Retinal pigment epithelial cell (primary cell): ENCODE measurements at regions not wholly inside any gene's neighbourhood (a gene's known extent, or its start where the extent isn't known, plus 50 kb on each side); places are given as distances from the start of the nearest gene placed in this dataset.

Source experiments
- DNase-seq: peaks from one replicate; pipeline ENCODE4 v3.0.0-alpha.2; 2010; ENCODE audit warnings: low read depth
- H3K4me3 ChIP-seq: 2 replicates; pipeline ENCODE4 v1.5.1; 2011; ENCODE audit warnings: mild to moderate bottlenecking, low read length, control low read depth, moderate library complexity
- TF ChIP-seq, protein P1 (sequence below): conservative IDR thresholded peaks from 2 replicates; pipeline ENCODE4 v1.5.1; 2011; ENCODE audit warnings: low read depth, low read length, control low read depth, inconsistent platforms

DNA sequence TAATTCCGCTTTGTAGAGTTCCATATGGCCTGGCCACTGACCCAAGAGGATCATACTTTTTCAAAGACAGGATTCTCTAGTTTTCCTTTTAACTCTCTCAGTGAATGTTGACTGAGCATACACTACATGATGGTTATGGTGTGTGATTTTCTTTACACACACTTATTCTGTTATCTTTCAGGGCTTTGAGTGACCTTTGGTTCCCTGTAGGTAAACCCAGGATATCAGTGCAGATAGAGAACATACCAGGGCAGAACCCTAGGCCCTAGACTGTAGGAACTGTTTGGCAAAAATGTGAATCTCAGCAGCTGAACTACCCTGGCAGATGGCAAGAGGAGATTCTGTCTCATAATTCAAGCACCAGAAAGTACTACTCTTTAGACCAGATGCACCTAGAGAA, 159.6 kb downstream of the KCNA5 start:
- no peak for DNase-seq
- TF ChIP-seq, protein P1, sequence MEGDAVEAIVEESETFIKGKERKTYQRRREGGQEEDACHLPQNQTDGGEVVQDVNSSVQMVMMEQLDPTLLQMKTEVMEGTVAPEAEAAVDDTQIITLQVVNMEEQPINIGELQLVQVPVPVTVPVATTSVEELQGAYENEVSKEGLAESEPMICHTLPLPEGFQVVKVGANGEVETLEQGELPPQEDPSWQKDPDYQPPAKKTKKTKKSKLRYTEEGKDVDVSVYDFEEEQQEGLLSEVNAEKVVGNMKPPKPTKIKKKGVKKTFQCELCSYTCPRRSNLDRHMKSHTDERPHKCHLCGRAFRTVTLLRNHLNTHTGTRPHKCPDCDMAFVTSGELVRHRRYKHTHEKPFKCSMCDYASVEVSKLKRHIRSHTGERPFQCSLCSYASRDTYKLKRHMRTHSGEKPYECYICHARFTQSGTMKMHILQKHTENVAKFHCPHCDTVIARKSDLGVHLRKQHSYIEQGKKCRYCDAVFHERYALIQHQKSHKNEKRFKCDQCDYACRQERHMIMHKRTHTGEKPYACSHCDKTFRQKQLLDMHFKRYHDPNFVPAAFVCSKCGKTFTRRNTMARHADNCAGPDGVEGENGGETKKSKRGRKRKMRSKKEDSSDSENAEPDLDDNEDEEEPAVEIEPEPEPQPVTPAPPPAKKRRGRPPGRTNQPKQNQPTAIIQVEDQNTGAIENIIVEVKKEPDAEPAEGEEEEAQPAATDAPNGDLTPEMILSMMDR = no peak
- H3K4me3 ChIP-seq = no peak overlapping the region

DNA sequence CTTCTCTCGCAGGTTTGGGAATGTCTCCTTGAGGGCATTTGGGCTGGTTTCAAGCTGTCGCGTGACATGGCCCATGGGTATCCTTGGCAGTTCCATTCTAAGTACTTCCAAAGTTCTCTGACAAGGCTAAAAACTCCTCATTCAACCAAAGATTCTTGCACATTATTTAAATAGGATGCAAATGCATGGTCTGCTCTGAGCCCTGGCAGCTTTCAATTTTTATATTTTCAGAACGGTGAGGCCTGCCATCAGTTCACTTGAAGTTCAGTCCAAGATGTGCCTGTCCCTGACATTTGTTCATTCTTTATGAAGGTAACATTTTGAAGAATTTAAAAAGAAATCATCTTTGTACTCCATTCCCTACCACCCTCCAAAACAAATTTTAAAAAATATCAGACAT, 160.0 kb downstream of the KCNA5 start:
- no peak for DNase-seq
- H3K4me3 ChIP-seq = no peak overlapping the region
- TF ChIP-seq, protein P1 = no peak

DNA sequence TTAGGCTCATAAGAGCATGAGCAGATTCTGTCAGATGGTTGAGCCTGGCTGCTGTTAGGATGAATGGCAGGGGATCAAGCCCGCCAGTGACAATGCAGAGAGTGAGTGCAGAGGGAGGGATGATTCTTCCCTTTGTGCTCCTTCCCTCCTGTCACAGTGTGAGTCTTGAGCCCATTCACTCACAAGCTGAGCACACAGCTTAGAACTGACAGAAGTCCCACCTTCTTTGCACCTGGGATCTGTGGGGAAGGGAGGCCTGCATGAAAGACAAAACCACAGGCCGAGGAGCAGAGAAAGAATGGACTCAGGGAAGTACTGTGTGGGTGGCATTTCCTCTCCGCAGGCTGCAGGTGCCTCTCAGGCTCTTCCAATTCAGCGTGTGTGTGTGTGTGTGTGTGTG, 160.6 kb downstream of the KCNA5 start:
- H3K4me3 ChIP-seq = no peak overlapping the region
- DNase-seq = no peak
- TF ChIP-seq, protein P1 = no peak

DNA sequence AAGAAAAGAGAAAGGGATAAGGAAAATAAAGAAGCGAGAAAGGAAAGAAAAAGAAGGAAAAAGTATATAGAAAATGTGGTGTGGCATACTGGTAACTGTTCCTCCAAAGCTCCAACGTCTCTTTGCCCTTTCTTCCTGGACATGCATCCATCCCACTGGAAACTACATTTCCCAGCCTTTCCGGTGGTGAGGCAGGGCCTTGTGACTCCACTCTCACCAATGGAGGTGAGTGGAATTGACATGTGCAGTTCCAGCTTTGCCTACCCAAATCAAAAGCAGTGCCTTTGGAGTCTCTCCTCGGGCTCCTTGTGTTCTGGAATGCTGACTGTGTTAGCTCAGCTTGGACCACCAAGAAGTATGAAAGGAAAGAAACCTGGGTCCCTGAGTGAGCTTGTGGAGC, 161.2 kb downstream of the KCNA5 start:
- DNase-seq = no peak
- TF ChIP-seq, protein P1 = no peak
- no peak overlapping the region for H3K4me3 ChIP-seq

DNA sequence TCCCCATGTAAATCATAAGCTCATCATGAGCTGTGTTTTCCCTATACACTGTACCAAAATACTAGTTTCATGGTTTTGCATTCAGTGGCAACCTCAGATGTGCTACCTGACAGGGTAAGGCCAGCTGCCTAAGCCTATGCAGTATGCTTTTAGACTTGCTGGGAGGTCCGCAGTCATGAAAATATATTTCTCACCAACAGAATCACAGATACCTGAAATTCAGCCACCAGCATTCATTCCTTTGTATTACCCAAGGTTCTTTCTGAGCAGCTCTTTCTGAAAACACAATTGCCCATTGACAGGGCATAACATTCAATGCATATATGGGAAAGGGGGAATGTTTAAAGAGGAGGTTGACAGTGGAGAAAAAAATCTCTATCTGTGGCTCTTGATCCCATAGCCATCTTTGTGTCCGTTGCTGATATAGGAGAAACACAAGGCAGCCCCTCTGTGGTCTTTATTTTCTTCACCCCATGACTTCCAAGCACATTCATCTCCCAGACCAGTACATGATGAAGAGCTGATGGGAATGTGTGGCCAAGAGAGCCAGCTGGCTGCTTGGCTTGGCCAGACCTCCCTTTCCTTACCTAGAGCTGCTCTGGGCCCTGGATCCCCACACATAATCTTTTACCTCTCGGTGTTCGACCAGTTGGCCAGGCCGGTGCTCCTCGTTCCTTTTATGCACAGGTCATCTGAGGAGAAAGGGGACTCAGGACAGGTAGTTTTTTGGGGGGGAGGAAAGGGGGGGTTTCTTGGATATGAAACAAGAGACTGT, 162.9 kb downstream of the KCNA5 start:
- no peak overlapping the region for H3K4me3 ChIP-seq
- no peak for DNase-seq
- TF ChIP-seq, protein P1 = no peak

DNA sequence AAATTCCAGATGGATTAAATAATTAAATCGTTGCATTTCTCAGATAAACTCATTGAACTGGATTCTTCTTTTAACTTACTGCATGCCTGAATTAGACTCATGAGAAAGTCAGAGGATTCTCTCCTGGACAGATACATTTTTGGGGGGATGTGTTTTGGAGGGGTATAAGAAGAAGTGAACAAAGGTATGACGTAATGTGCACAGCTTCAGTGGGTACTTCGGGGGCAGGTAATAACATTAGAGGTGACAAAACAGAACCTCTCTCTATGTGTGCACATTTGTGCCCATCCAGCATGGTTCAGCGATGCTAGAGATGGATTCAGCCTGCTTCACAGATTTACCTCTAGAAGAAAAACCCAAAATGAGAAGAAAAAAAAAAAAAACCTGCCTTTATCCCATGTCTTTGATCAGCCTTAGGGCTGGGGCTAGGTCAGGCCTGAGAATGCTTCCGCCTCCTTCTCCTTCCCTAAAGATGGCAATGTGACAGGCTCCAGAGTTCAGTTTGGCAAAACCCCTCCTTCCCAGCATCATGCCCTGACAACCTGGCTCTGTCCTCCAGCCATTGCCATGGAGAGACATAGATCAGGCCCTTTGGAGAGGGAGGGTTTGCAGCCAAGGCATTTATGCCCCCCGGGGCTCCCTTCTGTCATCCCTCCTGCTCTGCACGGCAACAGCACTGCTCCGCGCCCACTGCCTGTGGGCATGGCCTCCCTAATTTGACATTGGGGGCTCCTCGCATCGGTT, 166.7 kb downstream of the KCNA5 start:
- no peak overlapping the region for H3K4me3 ChIP-seq
- TF ChIP-seq, protein P1 = no peak
- DNase-seq = no peak

DNA sequence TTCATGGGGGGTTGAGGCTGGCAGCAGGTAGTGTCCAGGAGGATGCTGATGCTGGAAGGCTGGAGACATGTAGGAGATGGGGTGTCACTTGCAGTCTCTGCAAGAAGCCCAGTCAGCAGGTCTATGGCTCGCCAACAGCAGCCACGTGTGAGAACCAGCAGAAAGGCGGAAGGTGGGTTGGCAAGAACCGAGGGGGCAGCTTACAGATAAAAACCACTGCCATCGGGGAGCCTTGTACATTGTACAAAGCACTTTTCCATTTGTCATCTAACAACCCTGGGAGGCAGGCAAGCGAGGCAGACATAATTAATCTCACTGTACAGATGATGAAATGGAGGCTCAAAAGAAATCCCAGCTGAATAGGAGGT, 167.2 kb downstream of the KCNA5 start:
- DNase-seq = no peak
- H3K4me3 ChIP-seq = no peak overlapping the region
- TF ChIP-seq, protein P1 = no peak
